IMR-90 (cell line): ENCODE measurements at regions not wholly inside any gene's neighbourhood (a gene's known extent, or its start where the extent isn't known, plus 50 kb on each side); places are given as distances from the start of the nearest gene placed in this dataset.

ENCODE experiments used
- ATAC-seq: fragments of 200-7000 bp; cut with Tn5 transposase; 2 replicates; pipeline ENCODE4 v1.9.1; 2020; ENCODE audit warnings: low read depth, mild to moderate bottlenecking, moderate library complexity
- BruUV-seq: library from RNA; stranded (reverse); fragments of 400-500 nt; replicated peaks from 2 replicates; lab custom pipeline; 2021; lab: Mats Ljungman, UMichigan
- CTCF ChIA-PET: fragments of 300-600 bp; formaldehyde crosslinking; extraction: SDS; loops from one replicate; lab custom pipeline; 2021; ENCODE audit warnings: antibody characterized with exemption; lab: Yijun Ruan, JAX
- POLR2A ChIA-PET: fragments of 300-600 bp; sonication (Branson Sonifier 250); formaldehyde crosslinking; loops from one replicate; lab custom pipeline; 2022; ENCODE audit warnings: antibody characterized with exemption; ENCODE audit not compliant: unreplicated experiment; lab: Charles Lee
- DNase-seq: peaks from one replicate; pipeline ENCODE4 v3.0.0; 2013
- H2AFZ ChIP-seq: replicated peaks from 2 replicates; pipeline ENCODE3; 2013; ENCODE audit warnings: low read length, mild to moderate bottlenecking; ENCODE audit not compliant: poor library complexity
- H2AK5ac ChIP-seq: 2 replicates; pipeline ENCODE4 v1.6.1; 2013; ENCODE audit warnings: low read depth, low read length, inconsistent platforms
- H2AK9ac ChIP-seq: replicated peaks from 2 replicates; pipeline ENCODE3; 2013; ENCODE audit warnings: mild to moderate bottlenecking, low read depth, low read length, moderate library complexity; ENCODE audit not compliant: poor library complexity
- H2BK120ac ChIP-seq: 2 replicates; pipeline ENCODE4 v1.6.1; 2013; ENCODE audit warnings: low read depth, low read length, inconsistent platforms
- H2BK15ac ChIP-seq: 3 replicates; pipeline ENCODE4 v1.6.1; 2013; ENCODE audit warnings: low read depth, low read length, inconsistent platforms
- H2BK20ac ChIP-seq: 2 replicates; pipeline ENCODE4 v1.6.1; 2013; ENCODE audit warnings: low read depth, mild to moderate bottlenecking, inconsistent platforms, low read length, moderate library complexity
- H2BK5ac ChIP-seq: 2 replicates; pipeline ENCODE4 v1.6.1; 2013; ENCODE audit warnings: mild to moderate bottlenecking, low read depth, low read length, inconsistent platforms; ENCODE audit not compliant: poor library complexity, severe bottlenecking
- H3K14ac ChIP-seq: replicated peaks from 2 replicates; pipeline ENCODE4 v1.6.1; 2013; ENCODE audit warnings: low read depth, low read length, inconsistent platforms
- H3K18ac ChIP-seq: 2 replicates; pipeline ENCODE4 v1.6.1; 2013; ENCODE audit warnings: low read depth, low read length, control low read depth
- H3K23ac ChIP-seq: 2 replicates; pipeline ENCODE4 v1.6.1; 2013; ENCODE audit warnings: low read depth, low read length, inconsistent platforms
- H3K27ac ChIP-seq: 2 replicates; pipeline ENCODE4 v1.5.1; 2013; ENCODE audit warnings: mild to moderate bottlenecking, control low read depth, low read length; ENCODE audit not compliant: insufficient read depth
- H3K27me3 ChIP-seq: 2 replicates; pipeline ENCODE4 v1.6.1; 2013; ENCODE audit warnings: low read length; ENCODE audit not compliant: control insufficient read depth, insufficient read depth
- H3K36me3 ChIP-seq: 2 replicates; pipeline ENCODE4 v1.6.1; 2013; ENCODE audit warnings: low read length, mixed read lengths; ENCODE audit not compliant: control insufficient read depth, insufficient read depth
- H3K4ac ChIP-seq: 2 replicates; pipeline ENCODE4 v1.6.1; 2013; ENCODE audit warnings: low read depth, low read length, inconsistent platforms
- H3K4me1 ChIP-seq: 2 replicates; pipeline ENCODE4 v1.6.1; 2013; ENCODE audit warnings: low read length, mixed read lengths; ENCODE audit not compliant: control insufficient read depth, insufficient read depth
- H3K4me2 ChIP-seq: 2 replicates; pipeline ENCODE4 v1.6.1; 2013; ENCODE audit warnings: low read depth, mild to moderate bottlenecking, control low read depth, low read length, moderate library complexity
- H3K4me3 ChIP-seq: 2 replicates; pipeline ENCODE4 v1.5.1; 2013; ENCODE audit warnings: low read depth, mild to moderate bottlenecking, control low read depth, low read length, moderate library complexity; ENCODE audit not compliant: insufficient read depth
- H3K56ac ChIP-seq: 2 replicates; pipeline ENCODE4 v1.6.1; 2013; ENCODE audit warnings: low read length, inconsistent platforms; ENCODE audit not compliant: insufficient read depth; ENCODE audit errors: extremely low read depth
- H3K79me1 ChIP-seq, 2 experiments: 2 replicates each; pipeline ENCODE4 v1.6.1; 2013; ENCODE audit warnings: low read length in 2 of 2, inconsistent platforms in 1 of 2, low read depth in 1 of 2
- H3K9ac ChIP-seq: 2 replicates; pipeline ENCODE4 v1.6.1; 2013; ENCODE audit warnings: low read depth, low read length, control low read depth
- H3K9me1 ChIP-seq: 2 replicates; pipeline ENCODE4 v1.6.1; 2013; ENCODE audit warnings: low read length, inconsistent platforms; ENCODE audit not compliant: insufficient read depth
- H3K9me3 ChIP-seq: 2 replicates; pipeline ENCODE4 v1.6.1; 2013; ENCODE audit warnings: low read length; ENCODE audit not compliant: control insufficient read depth, insufficient read depth
- H4K20me1 ChIP-seq: 2 replicates; pipeline ENCODE4 v1.6.1; 2013; ENCODE audit warnings: low read length, inconsistent platforms; ENCODE audit not compliant: insufficient read depth
- H4K5ac ChIP-seq: 2 replicates; pipeline ENCODE4 v1.6.1; 2013; ENCODE audit warnings: mild to moderate bottlenecking, low read depth, low read length, control low read depth
- H4K8ac ChIP-seq, 2 experiments: 2 replicates each; pipeline ENCODE4 v1.6.1; 2013; ENCODE audit warnings: low read depth in 2 of 2, low read length in 2 of 2, control low read depth in 1 of 2, inconsistent platforms in 1 of 2
- H4K91ac ChIP-seq: 2 replicates; pipeline ENCODE4 v1.6.1; 2013; ENCODE audit warnings: low read depth, low read length, inconsistent platforms; ENCODE audit not compliant: insufficient read depth
- BHLHE40 ChIP-seq: fragments of 150-350 bp; IDR thresholded peaks from 2 replicates; pipeline ENCODE4 v1.6.1; 2016; ENCODE audit warnings: mild to moderate bottlenecking, low read depth, low read length
- CEBPB ChIP-seq: IDR thresholded peaks from 2 replicates; pipeline ENCODE4 v1.6.1; 2012; ENCODE audit warnings: low read depth, low read length, improper control_type of control experiment
- CHD1 ChIP-seq: IDR thresholded peaks from 2 replicates; pipeline ENCODE4 v1.6.1; 2012; ENCODE audit warnings: low read depth, low read length, improper control_type of control experiment
- MAZ ChIP-seq: IDR thresholded peaks from 2 replicates; pipeline ENCODE4 v1.6.1; 2012; ENCODE audit warnings: low read depth, mild to moderate bottlenecking, low read length, improper control_type of control experiment, moderate library complexity, borderline replicate concordance
- POLR2A ChIP-seq: IDR thresholded peaks from 2 replicates; pipeline ENCODE4 v1.6.1; 2012; ENCODE audit warnings: mild to moderate bottlenecking, low read depth, low read length
- RCOR1 ChIP-seq: IDR thresholded peaks from 2 replicates; pipeline ENCODE4 v1.6.1; 2012; ENCODE audit warnings: mild to moderate bottlenecking, low read length, improper control_type of control experiment; ENCODE audit not compliant: insufficient replicate concordance
- RFX5 ChIP-seq: IDR thresholded peaks from 2 replicates; pipeline ENCODE4 v1.8.0; 2012; ENCODE audit warnings: low read depth, mild to moderate bottlenecking, low read length, moderate library complexity
- WGBS, 2 experiments: methylation state at CpG; one replicate each; pipeline versions ENCODE4 v1.1.5 to v1.1.7; 2013; ENCODE audit warnings: missing lambda C conversion rate in 2 of 2; ENCODE audit not compliant: insufficient read length in 1 of 2; ENCODE audit errors: extremely low coverage in 2 of 2; 5-methylcytosine and 5-hydroxymethylcytosine counted together
- dilution Hi-C: fragments of 300-500 bp; cut with HindIII; formaldehyde crosslinking; loops from one replicate; pipeline ENCODE4 v1.14.3; 2018; ENCODE audit warnings: low sequenced_read_pairs; ENCODE audit not compliant: unreplicated experiment
- in situ Hi-C: fragments of 300-500 bp; cut with MboI; formaldehyde crosslinking; loops from 3 replicates; pipeline ENCODE4 v1.14.3; 2019; ENCODE audit warnings: low sequenced_read_pairs, inconsistent platforms, mixed read lengths
- intact Hi-C: fragments of 100-400 bp; cut with micrococcal nuclease; formaldehyde crosslinking; loops from 2 replicates; pipeline ENCODE4 v1.10.0; 2022
- TF ChIP-seq, protein P1 (sequence below): fragments of 150-350 bp; IDR thresholded peaks from 2 replicates; pipeline ENCODE4 v1.6.1; 2017; ENCODE audit warnings: mild to moderate bottlenecking, antibody characterized with exemption, low read length, low read depth
- TF ChIP-seq, protein P2 (sequence below): fragments of 150-350 bp; IDR thresholded peaks from 2 replicates; pipeline ENCODE4 v1.6.1; 2016; ENCODE audit warnings: low read depth, mild to moderate bottlenecking, low read length, moderate library complexity, borderline replicate concordance

DNA sequence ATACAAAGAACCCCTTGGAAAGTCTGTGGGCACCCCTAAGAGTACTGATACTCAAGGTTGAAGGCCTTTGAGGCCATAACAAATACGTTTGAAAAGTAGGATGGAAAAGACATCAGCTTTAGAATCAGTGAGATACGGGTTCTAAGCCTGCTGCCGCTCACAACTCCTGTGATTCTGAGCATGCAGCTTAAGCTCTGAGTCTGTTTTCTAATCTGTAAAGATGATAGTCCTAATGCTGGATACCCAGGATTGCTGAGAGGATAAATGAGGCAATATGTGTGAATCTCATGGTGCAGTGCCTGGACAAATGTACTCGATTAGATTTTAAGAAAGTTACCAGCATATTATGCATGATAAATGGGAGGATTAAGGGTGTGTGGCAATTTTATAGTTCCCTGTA lies 321.0 kb upstream of the HSF2 start:
- H2BK20ac ChIP-seq: no peak overlapping the region
- 75% methylated on average over 3 of the region's 4 CpGs; no CpG with 5 or more reads in 1 of the 2 experiments for WGBS, 2 experiments
- no peak overlapping the region for H2AK9ac ChIP-seq
- no peak overlapping the region for H3K9ac ChIP-seq
- no peaks in the 10 kb centered on the region for H3K36me3 ChIP-seq
- CTCF ChIA-PET: no interaction called here
- H4K5ac ChIP-seq: no peak overlapping the region
- dilution Hi-C loops: no loop called here
- no peaks in the 10 kb centered on the region for H3K79me1 ChIP-seq
- H3K9me1 ChIP-seq: no peaks in the 10 kb centered on the region
- no peak overlapping the region for H4K8ac ChIP-seq
- ATAC-seq: no peak
- H2BK15ac ChIP-seq: no peak overlapping the region
- no peak overlapping the region for H2AK5ac ChIP-seq
- in situ Hi-C loops: no loop called here
- no peak overlapping the region for H4K91ac ChIP-seq
- no peak overlapping the region for H3K18ac ChIP-seq
- H2BK5ac ChIP-seq: no peak overlapping the region
- no peak overlapping the region for H3K23ac ChIP-seq
- no peak overlapping the region for H3K4ac ChIP-seq
- H3K27ac ChIP-seq: no peak overlapping the region
- POLR2A ChIA-PET: no interaction called here
- H3K9me3 ChIP-seq: no peaks in the 10 kb centered on the region
- no TSS peak for BruUV-seq
- H2AFZ ChIP-seq: no peak overlapping the region
- no peak overlapping the region for H3K4me2 ChIP-seq
- TF ChIP-seq BHLHE40: no peak
- TF ChIP-seq CEBPB: no peak
- TF ChIP-seq, protein P1, sequence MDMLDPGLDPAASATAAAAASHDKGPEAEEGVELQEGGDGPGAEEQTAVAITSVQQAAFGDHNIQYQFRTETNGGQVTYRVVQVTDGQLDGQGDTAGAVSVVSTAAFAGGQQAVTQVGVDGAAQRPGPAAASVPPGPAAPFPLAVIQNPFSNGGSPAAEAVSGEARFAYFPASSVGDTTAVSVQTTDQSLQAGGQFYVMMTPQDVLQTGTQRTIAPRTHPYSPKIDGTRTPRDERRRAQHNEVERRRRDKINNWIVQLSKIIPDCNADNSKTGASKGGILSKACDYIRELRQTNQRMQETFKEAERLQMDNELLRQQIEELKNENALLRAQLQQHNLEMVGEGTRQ: no peak
- TF ChIP-seq RCOR1: no peak
- no peak for TF ChIP-seq RFX5
- TF ChIP-seq POLR2A: no peak
- TF ChIP-seq, protein P2, sequence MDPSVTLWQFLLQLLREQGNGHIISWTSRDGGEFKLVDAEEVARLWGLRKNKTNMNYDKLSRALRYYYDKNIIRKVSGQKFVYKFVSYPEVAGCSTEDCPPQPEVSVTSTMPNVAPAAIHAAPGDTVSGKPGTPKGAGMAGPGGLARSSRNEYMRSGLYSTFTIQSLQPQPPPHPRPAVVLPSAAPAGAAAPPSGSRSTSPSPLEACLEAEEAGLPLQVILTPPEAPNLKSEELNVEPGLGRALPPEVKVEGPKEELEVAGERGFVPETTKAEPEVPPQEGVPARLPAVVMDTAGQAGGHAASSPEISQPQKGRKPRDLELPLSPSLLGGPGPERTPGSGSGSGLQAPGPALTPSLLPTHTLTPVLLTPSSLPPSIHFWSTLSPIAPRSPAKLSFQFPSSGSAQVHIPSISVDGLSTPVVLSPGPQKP: no peak
- no peak for TF ChIP-seq MAZ
- no peak for TF ChIP-seq CHD1
- no peaks in the 10 kb centered on the region for H4K20me1 ChIP-seq
- no peak overlapping the region for H3K14ac ChIP-seq
- intact Hi-C loops: no loop called here
- no peaks in the 10 kb centered on the region for H3K4me1 ChIP-seq
- H3K56ac ChIP-seq: no peak overlapping the region
- no peak overlapping the region for H2BK120ac ChIP-seq
- no peaks in the 10 kb centered on the region; the same call in 1 of the 2 replicates for H3K27me3 ChIP-seq
- no peak overlapping the region for H3K4me3 ChIP-seq
- DNase-seq: no peak
